ENCODE measurements at regions not wholly inside any gene's neighbourhood (a gene's known extent, or its start where the extent isn't known, plus 50 kb on each side); places are given as distances from the start of the nearest gene placed in this dataset.

DNA sequence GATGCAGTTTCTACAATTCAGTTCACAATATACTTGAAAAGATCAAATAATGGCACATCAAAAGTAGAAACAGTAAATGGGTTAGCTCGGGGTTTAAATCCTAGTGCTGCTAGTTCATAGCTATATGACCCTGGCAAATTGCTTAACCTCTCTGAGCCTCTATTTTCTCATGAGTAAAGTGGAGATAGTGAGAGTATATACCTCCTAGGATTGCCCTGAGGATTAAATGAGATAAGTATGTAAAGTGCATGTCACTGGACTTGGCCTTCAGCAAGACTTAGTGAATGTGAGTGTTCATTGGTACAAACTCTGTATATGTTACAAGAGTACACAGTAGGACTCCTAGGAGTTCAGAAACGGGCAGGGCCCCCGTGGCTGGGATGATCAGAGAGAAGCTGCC lies 248.3 kb downstream of the DLEU7 start:
- TF ChIP-seq, protein P1, sequence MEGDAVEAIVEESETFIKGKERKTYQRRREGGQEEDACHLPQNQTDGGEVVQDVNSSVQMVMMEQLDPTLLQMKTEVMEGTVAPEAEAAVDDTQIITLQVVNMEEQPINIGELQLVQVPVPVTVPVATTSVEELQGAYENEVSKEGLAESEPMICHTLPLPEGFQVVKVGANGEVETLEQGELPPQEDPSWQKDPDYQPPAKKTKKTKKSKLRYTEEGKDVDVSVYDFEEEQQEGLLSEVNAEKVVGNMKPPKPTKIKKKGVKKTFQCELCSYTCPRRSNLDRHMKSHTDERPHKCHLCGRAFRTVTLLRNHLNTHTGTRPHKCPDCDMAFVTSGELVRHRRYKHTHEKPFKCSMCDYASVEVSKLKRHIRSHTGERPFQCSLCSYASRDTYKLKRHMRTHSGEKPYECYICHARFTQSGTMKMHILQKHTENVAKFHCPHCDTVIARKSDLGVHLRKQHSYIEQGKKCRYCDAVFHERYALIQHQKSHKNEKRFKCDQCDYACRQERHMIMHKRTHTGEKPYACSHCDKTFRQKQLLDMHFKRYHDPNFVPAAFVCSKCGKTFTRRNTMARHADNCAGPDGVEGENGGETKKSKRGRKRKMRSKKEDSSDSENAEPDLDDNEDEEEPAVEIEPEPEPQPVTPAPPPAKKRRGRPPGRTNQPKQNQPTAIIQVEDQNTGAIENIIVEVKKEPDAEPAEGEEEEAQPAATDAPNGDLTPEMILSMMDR (IDR thresholded peaks at IDR 0.05): no peak
- TF ChIP-seq POLR2A (IDR thresholded peaks at IDR 0.05): no peak
